MM.1S (cell line): ENCODE measurements at regions not wholly inside any gene's neighbourhood (a gene's known extent, or its start where the extent isn't known, plus 50 kb on each side); places are given as distances from the start of the nearest gene placed in this dataset.

Source experiments
- CTCF ChIP-seq: fragments of 300-600 bp; sonication (generic); IDR thresholded peaks from 2 replicates; pipeline ENCODE4 v1.5.1; 2016; ENCODE audit warnings: antibody characterized with exemption, low read length, mixed read lengths
- EZH2 ChIP-seq: fragments of 300-600 bp; sonication (generic); optimal IDR thresholded peaks from 2 replicates; pipeline ENCODE3; 2017; ENCODE audit warnings: low read depth, mild to moderate bottlenecking, antibody characterized with exemption, low read length, mixed read lengths

DNA sequence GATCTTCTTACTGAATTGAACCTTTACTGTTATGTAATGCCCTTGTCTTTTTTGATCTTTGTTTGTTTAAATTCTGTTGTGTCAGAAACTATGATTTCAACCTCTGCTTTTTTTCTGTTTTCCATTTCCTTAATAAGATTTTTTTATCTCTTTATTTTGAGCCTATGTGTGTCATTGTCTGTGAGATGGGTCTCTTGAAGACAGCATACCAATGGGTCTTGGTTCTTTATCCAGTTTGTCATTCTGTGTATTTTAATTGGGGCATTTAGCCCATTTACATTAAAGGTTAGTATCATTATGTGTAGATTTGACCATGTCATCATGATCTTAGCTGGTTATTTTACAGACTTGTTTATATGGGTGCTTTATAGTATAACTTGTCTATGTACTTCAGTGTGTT is 1803.3 kb downstream of the SLITRK5 start:
- TF ChIP-seq CTCF (no peak), EZH2 (no peak)
